OCI-LY7 (cell line): ENCODE measurements at regions not wholly inside any gene's neighbourhood (a gene's known extent, or its start where the extent isn't known, plus 50 kb on each side); places are given as distances from the start of the nearest gene placed in this dataset.
A peak's percentile ranks its signal among the peaks of the same experiment; 100 is the strongest.
"Not testable (repeated sequence)": the region's sequence is repeated elsewhere in the genome, so short reads cannot be mapped to it uniquely, and the experiment has no call there.

Experiments
- EZH2phosphoT487 ChIP-seq: fragments of 200-600 bp; sonication (generic); IDR thresholded peaks from 2 replicates; pipeline ENCODE4 v1.6.1; 2018; ENCODE audit warnings: low read depth, borderline replicate concordance, mild to moderate bottlenecking, mixed run types, antibody characterized with exemption, low read length, moderate library complexity, mixed read lengths
- TF ChIP-seq, protein P1 (sequence below): fragments of 200-600 bp; sonication (generic); conservative IDR thresholded peaks from 2 replicates; pipeline ENCODE4 v1.5.1; 2014; ENCODE audit warnings: mild to moderate bottlenecking, antibody characterized with exemption, low read length, moderate library complexity, mixed read lengths

DNA sequence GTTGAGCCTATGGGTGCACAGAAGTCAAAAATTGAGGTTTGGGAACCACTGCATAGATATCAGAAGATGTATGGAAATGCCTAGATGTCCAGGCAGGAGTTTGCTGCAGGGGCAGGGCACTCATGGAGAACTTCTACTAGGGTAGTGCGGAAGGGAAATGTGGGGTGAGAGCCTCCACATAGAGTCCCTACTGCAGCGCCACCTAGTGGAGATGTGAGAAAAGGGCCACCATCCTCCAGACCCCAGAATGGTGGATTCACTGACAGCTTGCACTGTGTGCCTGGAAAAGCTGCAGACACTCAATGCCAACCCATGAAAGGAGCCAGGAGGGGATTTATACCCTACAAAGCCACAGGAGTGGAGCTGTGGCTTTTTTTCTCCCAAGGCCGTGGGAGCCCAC is 133.7 kb downstream of the DEFB131A start:
- TF ChIP-seq, protein P1, sequence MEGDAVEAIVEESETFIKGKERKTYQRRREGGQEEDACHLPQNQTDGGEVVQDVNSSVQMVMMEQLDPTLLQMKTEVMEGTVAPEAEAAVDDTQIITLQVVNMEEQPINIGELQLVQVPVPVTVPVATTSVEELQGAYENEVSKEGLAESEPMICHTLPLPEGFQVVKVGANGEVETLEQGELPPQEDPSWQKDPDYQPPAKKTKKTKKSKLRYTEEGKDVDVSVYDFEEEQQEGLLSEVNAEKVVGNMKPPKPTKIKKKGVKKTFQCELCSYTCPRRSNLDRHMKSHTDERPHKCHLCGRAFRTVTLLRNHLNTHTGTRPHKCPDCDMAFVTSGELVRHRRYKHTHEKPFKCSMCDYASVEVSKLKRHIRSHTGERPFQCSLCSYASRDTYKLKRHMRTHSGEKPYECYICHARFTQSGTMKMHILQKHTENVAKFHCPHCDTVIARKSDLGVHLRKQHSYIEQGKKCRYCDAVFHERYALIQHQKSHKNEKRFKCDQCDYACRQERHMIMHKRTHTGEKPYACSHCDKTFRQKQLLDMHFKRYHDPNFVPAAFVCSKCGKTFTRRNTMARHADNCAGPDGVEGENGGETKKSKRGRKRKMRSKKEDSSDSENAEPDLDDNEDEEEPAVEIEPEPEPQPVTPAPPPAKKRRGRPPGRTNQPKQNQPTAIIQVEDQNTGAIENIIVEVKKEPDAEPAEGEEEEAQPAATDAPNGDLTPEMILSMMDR = peak; percentile 61
- TF ChIP-seq EZH2phosphoT487 = not testable (repeated sequence)
